Parathyroid adenoma (tissue), 2 donors: ENCODE measurements at regions not wholly inside any gene's neighbourhood (a gene's known extent, or its start where the extent isn't known, plus 50 kb on each side); places are given as distances from the start of the nearest gene placed in this dataset.

Experiments
- H2AFZ ChIP-seq: fragments of 300-600 bp; sonication (generic); one replicate; pipeline ENCODE4 v1.7.0; 2017; ENCODE audit warnings: antibody characterized with exemption, mild to moderate bottlenecking
- H3K27ac ChIP-seq: fragments of 300-600 bp; sonication (generic); one replicate; pipeline ENCODE4 v1.7.0; 2017
- H3K27me3 ChIP-seq: fragments of 300-600 bp; sonication (generic); one replicate; pipeline ENCODE4 v1.7.0; 2017; ENCODE audit warnings: low read length; ENCODE audit not compliant: control insufficient read depth, insufficient read depth
- H3K36me3 ChIP-seq: fragments of 300-600 bp; sonication (generic); one replicate; pipeline ENCODE4 v1.7.0; 2017; ENCODE audit warnings: low read length; ENCODE audit not compliant: control insufficient read depth, insufficient read depth
- H3K4me1 ChIP-seq: fragments of 300-600 bp; sonication (generic); one replicate; pipeline ENCODE4 v1.7.0; 2017; ENCODE audit warnings: control low read depth
- H3K4me2 ChIP-seq: fragments of 300-600 bp; sonication (generic); one replicate; pipeline ENCODE4 v1.7.0; 2017; ENCODE audit warnings: low read length
- H3K4me3 ChIP-seq: fragments of 300-600 bp; sonication (generic); one replicate; pipeline ENCODE4 v1.7.0; 2017; ENCODE audit warnings: low read depth, low read length
- H3K79me2 ChIP-seq: fragments of 300-600 bp; sonication (generic); one replicate; pipeline ENCODE4 v1.7.0; 2017; ENCODE audit warnings: control low read depth
- H3K9ac ChIP-seq: fragments of 300-600 bp; sonication (generic); one replicate; pipeline ENCODE4 v1.7.0; 2017; ENCODE audit warnings: mild to moderate bottlenecking
- H3K9me3 ChIP-seq: fragments of 300-600 bp; sonication (generic); one replicate; pipeline ENCODE4 v1.7.0; 2017; ENCODE audit warnings: low read length; ENCODE audit not compliant: control insufficient read depth
- CTCF ChIP-seq: fragments of 300-600 bp; sonication (generic); IDR thresholded peaks from one replicate; pipeline ENCODE4 v1.7.0; 2017; ENCODE audit warnings: antibody characterized with exemption, mild to moderate bottlenecking
- donor health status: primary hyperparathyroidism.

- Histone ChIP-seq H3K27me3 (no peaks in the 10 kb centered on the region), H3K4me1 (peaks cover 19% of the 10 kb centered on the region), H3K79me2 (no peaks in the 10 kb centered on the region), H3K4me2 (peak overlapping the region; percentile 5), H3K9ac (no peak overlapping the region), H3K27ac (peak overlapping the region; percentile 84), H3K9me3 (no peaks in the 10 kb centered on the region), H2AFZ (no peak overlapping the region), H3K36me3 (no peaks in the 10 kb centered on the region), H3K4me3 (peak overlapping the region; percentile 9)
- TF ChIP-seq CTCF = no peak
Measured at GRCh38 chr21:36207577-36208320, 51.1 kb downstream of the DOP1B start.

GRCh38 chr21:36208326-36209013, 51.8 kb downstream of the DOP1B start:
- Histone ChIP-seq H3K4me3 (peak overlapping the region; percentile 2), H3K9ac (no peak overlapping the region), H2AFZ (peak overlapping the region; percentile 38), H3K4me1 (peaks cover 14% of the 10 kb centered on the region), H3K79me2 (peaks cover 4% of the 10 kb centered on the region), H3K36me3 (no peaks in the 10 kb centered on the region), H3K27ac (peak overlapping the region; percentile 84), H3K27me3 (no peaks in the 10 kb centered on the region), H3K4me2 (peak overlapping the region; percentile 5), H3K9me3 (no peaks in the 10 kb centered on the region)
- peak; percentile 17 for TF ChIP-seq CTCF

- H3K9me3 ChIP-seq = no peaks in the 10 kb centered on the region
- peak overlapping the region; percentile 84 for H3K27ac ChIP-seq
- H3K36me3 ChIP-seq = no peaks in the 10 kb centered on the region
- peaks cover 4% of the 10 kb centered on the region for H3K79me2 ChIP-seq
- no peak overlapping the region for H2AFZ ChIP-seq
- peaks cover 14% of the 10 kb centered on the region for H3K4me1 ChIP-seq
- H3K27me3 ChIP-seq = no peaks in the 10 kb centered on the region
- H3K4me2 ChIP-seq = no peak overlapping the region
- no peak overlapping the region for H3K9ac ChIP-seq
- no peak overlapping the region for H3K4me3 ChIP-seq
- TF ChIP-seq CTCF = peak; percentile 68
Measured at GRCh38 chr21:36209626-36210171, 53.1 kb downstream of the DOP1B start.

- no peak for TF ChIP-seq CTCF
- Histone ChIP-seq H3K27ac (no peak overlapping the region), H3K4me1 (peaks cover 13% of the 10 kb centered on the region), H2AFZ (no peak overlapping the region), H3K4me3 (no peak overlapping the region), H3K79me2 (peaks cover 4% of the 10 kb centered on the region), H3K4me2 (no peak overlapping the region), H3K9me3 (no peaks in the 10 kb centered on the region), H3K36me3 (no peaks in the 10 kb centered on the region), H3K9ac (no peak overlapping the region), H3K27me3 (no peaks in the 10 kb centered on the region)
Measured at GRCh38 chr21:36210779-36211659, 54.4 kb downstream of the DOP1B start.
